KG1 (cell line): ENCODE measurements at regions not wholly inside any gene's neighbourhood (a gene's known extent, or its start where the extent isn't known, plus 50 kb on each side); places are given as distances from the start of the nearest gene placed in this dataset.

Experiments used
- DNase-seq: peaks from one replicate; lab custom pipeline; 2025; lab: John Stamatoyannopoulos, UW

- no peak for DNase-seq
Measured at GRCh38 chr5:116646611-116647289, 72.1 kb upstream of the SEMA6A start.

- no peak for DNase-seq
Measured at GRCh38 chr5:116645627-116646026, 71.0 kb upstream of the SEMA6A start.

- no peak for DNase-seq
Measured at GRCh38 chr5:116640236-116640635, 65.6 kb upstream of the SEMA6A start.

DNA sequence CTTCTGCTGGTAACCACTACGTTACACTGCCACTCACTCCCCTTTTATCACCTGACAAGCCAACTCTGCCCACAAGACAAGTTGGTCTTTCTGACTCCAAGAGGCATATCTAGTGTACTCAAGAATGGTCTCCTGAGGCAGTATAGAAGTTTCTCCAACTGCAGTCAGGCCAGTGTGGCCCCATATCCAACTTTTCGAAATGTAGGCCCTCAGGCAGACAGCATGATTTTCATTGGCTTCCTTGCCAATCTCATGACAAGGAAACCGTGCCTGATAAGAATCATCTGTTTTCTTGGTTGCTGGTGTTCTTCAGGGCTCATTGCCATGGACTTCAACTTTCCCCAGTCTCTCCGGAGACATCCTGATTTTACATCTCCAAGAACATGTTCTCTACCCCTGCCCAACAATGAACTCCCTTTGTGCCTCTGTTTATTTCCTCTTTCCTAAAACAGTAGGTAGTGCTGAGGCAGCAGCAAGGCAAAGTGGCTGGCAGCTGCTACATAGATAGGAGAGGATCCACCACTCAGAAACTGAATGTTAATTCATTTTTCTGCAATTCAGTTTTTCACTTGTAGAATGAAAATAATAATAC, 62.6 kb upstream of the SEMA6A start:
- DNase-seq = no peak

DNA sequence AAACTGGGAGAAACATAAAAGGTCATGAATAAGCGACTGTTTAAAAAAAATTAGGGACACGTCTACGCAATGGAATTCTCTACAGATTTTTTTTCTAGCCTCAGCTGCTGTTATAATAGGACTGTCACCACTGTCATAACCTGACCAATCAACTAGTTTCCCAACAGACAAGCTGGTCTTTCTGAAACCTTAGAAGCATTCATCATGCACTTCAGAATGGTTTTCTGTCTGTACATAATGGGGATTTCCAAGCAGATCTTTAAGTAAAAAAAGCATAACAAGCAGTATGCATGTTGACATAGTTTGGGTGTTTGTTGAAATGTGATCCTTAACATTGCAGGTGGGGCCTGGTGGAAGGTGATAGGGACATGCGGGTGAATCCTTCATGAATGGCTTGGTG, 58.3 kb upstream of the SEMA6A start:
- no peak for DNase-seq

- no peak for DNase-seq
Measured at GRCh38 chr5:116631147-116631546, 56.5 kb upstream of the SEMA6A start.

- no peak for DNase-seq
Measured at GRCh38 chr5:116629168-116629567, 54.5 kb upstream of the SEMA6A start.

DNA sequence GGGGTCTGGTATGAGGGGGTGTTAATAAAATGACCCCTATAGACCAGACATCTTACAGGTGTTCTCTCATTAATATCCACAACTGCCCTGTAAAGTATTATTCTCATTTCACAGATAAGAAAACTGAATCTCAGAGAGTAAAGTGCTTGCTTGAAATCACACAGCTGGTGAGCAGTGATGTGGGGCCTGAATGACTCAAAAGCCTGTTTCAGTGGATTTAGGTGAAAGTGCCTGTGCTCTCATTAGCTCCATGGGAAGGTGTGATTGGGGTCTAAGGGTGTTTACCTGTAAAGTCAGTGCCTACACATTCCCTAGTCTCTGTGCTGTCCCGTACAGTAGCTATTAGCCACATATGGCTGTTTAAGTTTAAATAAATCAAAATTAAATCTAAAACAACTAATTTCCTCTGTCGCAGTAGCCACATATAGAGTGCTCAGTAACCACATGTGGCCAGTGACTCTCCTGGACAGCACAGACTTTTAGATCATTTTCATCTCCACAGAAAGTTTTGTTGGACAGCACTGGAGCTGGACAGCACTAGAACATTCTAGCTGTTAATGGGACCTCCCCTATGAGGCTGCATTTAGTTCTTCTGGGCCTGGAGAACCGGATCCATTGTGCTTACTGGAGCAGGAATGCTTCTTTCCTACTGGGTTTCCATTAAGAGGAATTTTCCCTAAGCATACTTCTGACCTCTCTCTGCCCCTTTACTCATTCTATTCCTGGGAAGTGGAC, 52.5 kb upstream of the SEMA6A start:
- DNase-seq = no peak

DNA sequence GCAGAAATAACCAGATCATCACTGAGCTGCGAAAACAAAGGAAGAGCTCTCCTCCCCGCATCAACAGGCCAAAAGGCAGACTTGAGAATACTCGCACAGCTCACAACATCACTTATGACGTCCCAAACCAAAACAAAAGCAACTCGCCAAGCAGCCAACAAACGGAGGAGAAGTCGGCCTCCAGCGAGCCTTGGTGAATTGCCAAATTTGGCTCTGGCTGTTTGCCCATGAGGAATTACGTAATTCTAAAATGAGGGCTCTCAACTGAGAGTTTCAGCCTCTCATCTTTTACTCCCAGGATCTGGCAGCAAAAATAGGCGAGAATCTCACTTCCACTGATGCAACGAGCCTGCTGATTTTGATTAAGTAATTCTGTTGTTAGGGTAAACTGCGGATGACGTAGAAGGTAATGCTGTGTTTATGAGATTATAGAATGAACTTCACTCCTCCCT, 51.7 kb upstream of the SEMA6A start:
- DNase-seq = no peak
